ENCODE measurements at regions not wholly inside any gene's neighbourhood (a gene's known extent, or its start where the extent isn't known, plus 50 kb on each side); places are given as distances from the start of the nearest gene placed in this dataset.

DNA sequence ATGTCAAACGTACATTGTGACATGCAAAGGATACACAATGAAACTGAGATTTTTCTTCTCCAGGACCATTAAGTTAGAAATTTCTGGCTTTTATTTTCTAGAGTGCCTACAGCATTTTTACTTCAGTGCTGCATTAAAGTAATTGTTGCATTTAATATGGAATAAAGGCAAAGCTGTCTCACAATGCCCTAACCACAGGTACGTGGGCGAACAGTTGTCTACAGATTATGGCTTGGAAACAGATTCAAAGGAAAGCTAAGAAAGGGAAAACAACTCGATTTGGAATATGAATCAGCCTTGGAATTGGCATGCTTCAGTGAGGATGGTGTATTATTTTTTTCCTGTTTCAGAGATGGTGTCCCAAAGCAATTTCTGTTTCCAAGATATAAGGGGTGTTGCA lies 79.1 kb upstream of the TUSC7 start:
- Histone ChIP-seq H3K36me3 (no peaks in the 10 kb centered on the region), H3K4me3 (no peak overlapping the region), H3K9me3 (ENCODE audit: low read depth) (no peaks in the 10 kb centered on the region), H3K27me3 (no peaks in the 10 kb centered on the region), H3K27ac (no peak overlapping the region), H3K4me1 (ENCODE audit: low read depth) (no peaks in the 10 kb centered on the region)
- TF ChIP-seq, protein P1, sequence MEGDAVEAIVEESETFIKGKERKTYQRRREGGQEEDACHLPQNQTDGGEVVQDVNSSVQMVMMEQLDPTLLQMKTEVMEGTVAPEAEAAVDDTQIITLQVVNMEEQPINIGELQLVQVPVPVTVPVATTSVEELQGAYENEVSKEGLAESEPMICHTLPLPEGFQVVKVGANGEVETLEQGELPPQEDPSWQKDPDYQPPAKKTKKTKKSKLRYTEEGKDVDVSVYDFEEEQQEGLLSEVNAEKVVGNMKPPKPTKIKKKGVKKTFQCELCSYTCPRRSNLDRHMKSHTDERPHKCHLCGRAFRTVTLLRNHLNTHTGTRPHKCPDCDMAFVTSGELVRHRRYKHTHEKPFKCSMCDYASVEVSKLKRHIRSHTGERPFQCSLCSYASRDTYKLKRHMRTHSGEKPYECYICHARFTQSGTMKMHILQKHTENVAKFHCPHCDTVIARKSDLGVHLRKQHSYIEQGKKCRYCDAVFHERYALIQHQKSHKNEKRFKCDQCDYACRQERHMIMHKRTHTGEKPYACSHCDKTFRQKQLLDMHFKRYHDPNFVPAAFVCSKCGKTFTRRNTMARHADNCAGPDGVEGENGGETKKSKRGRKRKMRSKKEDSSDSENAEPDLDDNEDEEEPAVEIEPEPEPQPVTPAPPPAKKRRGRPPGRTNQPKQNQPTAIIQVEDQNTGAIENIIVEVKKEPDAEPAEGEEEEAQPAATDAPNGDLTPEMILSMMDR (IDR thresholded peaks at IDR 0.05; ENCODE audit: low read depth, low read length), result no peak
- no peak for DNase-seq (ENCODE audit: low read depth in 1 of 2, low spot score in 1 of 2)

DNA sequence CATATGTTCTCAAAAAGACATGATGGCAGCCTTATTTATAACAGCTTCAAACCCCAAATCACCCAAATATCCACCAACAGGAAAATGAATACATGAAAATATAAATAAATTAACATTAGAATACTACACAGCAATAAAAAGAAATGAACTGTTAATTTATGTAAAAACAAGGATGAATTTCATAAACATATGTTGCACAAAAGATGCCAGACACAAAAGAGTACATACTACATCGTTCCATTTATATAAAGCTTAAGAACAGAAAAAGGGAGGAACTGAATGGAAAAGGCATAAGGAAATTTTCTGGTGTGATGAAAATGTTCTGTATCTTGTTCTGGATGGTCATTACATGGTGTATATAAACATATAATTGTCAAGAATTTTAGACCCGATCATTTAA lies 69.9 kb upstream of the TUSC7 start:
- no peak for DNase-seq (ENCODE audit: low read depth in 1 of 2, low spot score in 1 of 2)
- no peaks in the 10 kb centered on the region for H3K27me3 ChIP-seq
- H3K4me1 ChIP-seq (ENCODE audit: low read depth), result no peaks in the 10 kb centered on the region
- no peaks in the 10 kb centered on the region for H3K36me3 ChIP-seq
- no peak overlapping the region for H3K4me3 ChIP-seq
- H3K27ac ChIP-seq, result no peak overlapping the region
- no peaks in the 10 kb centered on the region for H3K9me3 ChIP-seq (ENCODE audit: low read depth)
- TF ChIP-seq, protein P1 (IDR thresholded peaks at IDR 0.05; ENCODE audit: low read depth, low read length), result no peak

DNA sequence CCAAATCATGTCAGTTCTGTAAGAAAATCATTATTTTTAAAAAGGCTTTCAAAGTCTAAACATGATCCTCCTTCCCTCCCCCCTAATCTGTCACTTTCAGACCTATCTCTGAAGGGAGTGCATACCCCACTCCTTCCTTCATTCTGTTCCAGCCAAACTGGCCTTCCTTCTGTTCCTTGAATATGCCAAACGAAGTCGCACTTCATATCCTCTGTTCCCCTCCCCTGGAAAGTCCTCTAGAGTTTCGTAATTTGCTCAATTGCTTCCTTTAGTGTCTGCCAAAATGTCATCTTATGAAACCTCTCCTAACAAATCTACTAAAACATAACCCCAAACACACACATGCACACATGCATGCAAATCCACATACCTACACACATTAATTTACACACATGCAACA lies 69.5 kb upstream of the TUSC7 start:
- Histone ChIP-seq H3K4me1 (ENCODE audit: low read depth) (no peaks in the 10 kb centered on the region), H3K36me3 (no peaks in the 10 kb centered on the region), H3K9me3 (ENCODE audit: low read depth) (no peaks in the 10 kb centered on the region), H3K27me3 (no peaks in the 10 kb centered on the region), H3K4me3 (no peak overlapping the region), H3K27ac (no peak overlapping the region)
- DNase-seq (ENCODE audit: low read depth in 1 of 2, low spot score in 1 of 2), result no peak
- TF ChIP-seq, protein P1 (IDR thresholded peaks at IDR 0.05; ENCODE audit: low read depth, low read length), result no peak

DNA sequence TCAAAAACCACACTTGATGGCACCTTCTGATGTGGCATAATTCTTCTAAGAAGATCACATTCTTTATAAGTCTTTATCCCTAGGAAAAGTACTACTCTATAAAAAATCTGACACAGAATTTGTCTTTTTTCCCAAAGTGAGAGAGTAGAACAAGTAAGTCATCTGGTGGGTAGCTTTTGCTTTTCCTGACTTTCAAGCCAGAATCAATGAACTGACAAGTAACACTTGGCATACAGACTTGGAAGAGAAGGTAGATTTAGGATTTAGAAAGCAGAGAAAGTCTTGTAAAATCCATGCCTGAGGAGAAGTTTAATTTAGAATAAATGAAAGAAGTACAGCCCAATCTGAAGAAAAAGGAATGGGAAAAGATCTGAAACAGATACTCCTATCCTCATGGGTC lies 66.6 kb upstream of the TUSC7 start:
- no peak for DNase-seq (ENCODE audit: low read depth in 1 of 2, low spot score in 1 of 2)
- TF ChIP-seq, protein P1 (IDR thresholded peaks at IDR 0.05; ENCODE audit: low read depth, low read length), result no peak
- H3K4me1 ChIP-seq (ENCODE audit: low read depth), result no peaks in the 10 kb centered on the region

DNA sequence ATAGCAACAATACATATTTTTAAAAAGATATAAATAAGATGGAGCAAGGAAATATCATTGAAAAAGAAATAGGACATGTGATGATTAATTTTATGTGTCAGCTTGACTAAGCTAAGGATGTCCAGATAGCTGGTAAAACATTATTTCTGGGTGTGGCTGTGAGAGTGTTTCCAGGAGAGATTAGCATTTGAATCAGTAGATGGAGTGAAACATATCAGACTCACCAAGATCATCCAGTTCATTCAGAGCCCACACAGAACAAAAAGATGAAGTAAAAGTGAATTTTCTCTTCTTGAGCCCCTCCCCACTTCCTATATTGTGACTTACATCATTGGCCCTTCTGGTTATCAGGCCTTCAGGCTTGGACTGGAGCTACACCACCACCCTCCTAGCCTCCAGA lies 61.6 kb upstream of the TUSC7 start:
- Histone ChIP-seq H3K36me3 (no peaks in the 10 kb centered on the region), H3K27ac (no peak overlapping the region), H3K27me3 (no peaks in the 10 kb centered on the region), H3K9me3 (ENCODE audit: low read depth) (no peaks in the 10 kb centered on the region), H3K4me3 (no peak overlapping the region), H3K4me1 (ENCODE audit: low read depth) (no peaks in the 10 kb centered on the region)
- DNase-seq (ENCODE audit: low read depth in 1 of 2, low spot score in 1 of 2), result no peak
- TF ChIP-seq, protein P1 (IDR thresholded peaks at IDR 0.05; ENCODE audit: low read depth, low read length), result no peak

More for the DNA sequence above, 66.6 kb upstream of the TUSC7 start:
- Histone ChIP-seq H3K4me3 (no peak overlapping the region), H3K36me3 (no peaks in the 10 kb centered on the region), H3K27me3 (no peaks in the 10 kb centered on the region), H3K27ac (no peak overlapping the region), H3K9me3 (ENCODE audit: low read depth) (no peaks in the 10 kb centered on the region)
